A673 (cell line): ENCODE measurements at regions not wholly inside any gene's neighbourhood (a gene's known extent, or its start where the extent isn't known, plus 50 kb on each side); places are given as distances from the start of the nearest gene placed in this dataset.

Experiments
- CTCF ChIP-seq: fragments of 300-800, 200-600 bp; sonication (generic); conservative IDR thresholded peaks from 2 replicates; pipeline ENCODE4 v1.5.1; 2017; ENCODE audit warnings: low read depth, mild to moderate bottlenecking, antibody characterized with exemption, low read length, moderate library complexity, mixed read lengths
- EZH2 ChIP-seq: fragments of 200-600 bp; sonication (generic); IDR thresholded peaks from 2 replicates; pipeline ENCODE4 v1.6.1; 2017; ENCODE audit warnings: borderline replicate concordance, low read depth, mild to moderate bottlenecking, mixed read lengths, antibody characterized with exemption, low read length; ENCODE audit not compliant: poor library complexity, severe bottlenecking

- TF ChIP-seq EZH2, result no peak
- TF ChIP-seq CTCF, result no peak
These were observed 1020.5 kb downstream of the BRD1 start for GRCh38 chr22:48807155-48807554.
